ENCODE measurements at regions not wholly inside any gene's neighbourhood (a gene's known extent, or its start where the extent isn't known, plus 50 kb on each side); places are given as distances from the start of the nearest gene placed in this dataset.
A peak's percentile ranks its signal among the peaks of the same experiment; 100 is the strongest.
"Not testable (repeated sequence)": the region's sequence is repeated elsewhere in the genome, so short reads cannot be mapped to it uniquely, and the experiment has no call there.

GRCh38 chr12:131219670-131220330, 266.1 kb downstream of the ADGRD1 start:
- Mint-ChIP-seq H3K9me3 (ENCODE audit: low read depth) (no peaks in the 10 kb centered on the region), H3K27me3 (peaks cover 24% of the 10 kb centered on the region), H3K4me3 (no peak overlapping the region), H3K36me3 (no peaks in the 10 kb centered on the region), H3K27ac (no peak overlapping the region), H3K4me1 (peaks cover 7% of the 10 kb centered on the region)
- CTCF ChIA-PET: no interaction called here
- no peak for DNase-seq
- no peak for ATAC-seq

DNA sequence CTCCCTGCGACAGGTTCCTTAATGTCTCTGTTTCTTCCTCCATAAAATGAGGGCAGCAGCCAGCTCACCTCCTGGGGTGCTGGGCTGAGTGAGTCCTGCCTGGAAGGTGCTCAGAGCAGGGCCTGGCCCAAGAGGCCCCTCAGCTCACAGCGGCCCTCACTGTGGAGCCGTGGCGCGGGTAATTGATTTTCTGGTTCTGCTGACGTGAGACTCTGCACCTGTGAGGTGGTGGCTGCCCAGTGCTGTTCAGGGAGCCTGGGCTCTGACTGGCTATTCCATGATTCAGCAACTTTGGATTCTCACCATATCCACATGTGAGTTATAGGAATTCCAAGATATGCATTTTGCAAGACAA, 266.6 kb downstream of the ADGRD1 start:
- CTCF ChIA-PET: no interaction called here
- ATAC-seq (no peak), DNase-seq (no peak)
- no peaks in the 10 kb centered on the region for H3K9me3 Mint-ChIP-seq (ENCODE audit: low read depth)
- no peaks in the 10 kb centered on the region for H3K36me3 Mint-ChIP-seq
- H3K27me3 Mint-ChIP-seq: peaks cover 24% of the 10 kb centered on the region
- peaks cover 7% of the 10 kb centered on the region for H3K4me1 Mint-ChIP-seq
- H3K27ac Mint-ChIP-seq: no peak overlapping the region
- H3K4me3 Mint-ChIP-seq: no peak overlapping the region

DNA sequence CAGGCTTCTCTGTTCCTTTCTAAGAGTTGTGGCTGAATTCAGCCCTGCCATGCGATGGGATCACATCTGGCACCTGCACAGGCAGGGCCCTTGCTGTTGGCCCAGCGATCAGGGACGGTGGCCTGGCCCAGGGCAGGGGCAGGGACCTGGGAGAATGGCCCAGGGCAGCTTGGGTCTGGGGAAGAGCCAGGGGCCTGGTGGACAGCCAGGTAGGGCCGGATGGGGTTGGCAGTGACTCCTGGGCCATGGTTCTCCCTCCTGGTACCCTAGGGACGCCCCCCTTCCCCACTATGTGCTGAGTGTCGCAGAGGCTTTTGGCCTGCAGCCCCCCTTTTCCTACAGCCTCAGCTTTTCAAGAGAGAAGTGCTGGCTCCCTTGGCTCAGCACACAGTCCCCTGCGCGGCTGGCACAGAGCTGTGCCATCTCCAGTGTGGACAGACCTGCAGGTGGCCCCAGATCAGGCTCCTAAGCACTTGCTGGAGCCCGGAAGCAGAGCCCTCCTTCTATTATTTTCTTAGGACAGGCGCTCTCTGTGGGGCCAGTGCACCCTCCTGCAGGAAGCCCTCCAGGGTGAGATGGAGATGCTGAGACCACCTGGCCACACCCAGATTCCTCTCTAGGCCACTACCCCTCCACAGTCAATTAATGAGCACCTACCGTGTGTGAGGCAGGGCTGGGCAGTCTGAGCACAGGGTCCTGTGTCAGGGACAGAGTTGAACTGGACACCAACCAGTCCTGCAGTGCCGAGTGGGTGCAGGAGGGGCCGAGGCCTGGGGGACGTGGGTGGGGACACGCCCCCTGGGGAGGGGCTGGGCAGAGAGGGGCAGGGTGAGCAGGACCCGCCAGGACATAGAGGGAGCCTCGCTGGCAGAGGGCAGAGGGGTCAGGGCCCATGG, 267.6 kb downstream of the ADGRD1 start:
- Mint-ChIP-seq H3K36me3 (no peaks in the 10 kb centered on the region), H3K27ac (no peak overlapping the region), H3K4me3 (no peak overlapping the region), H3K27me3 (peaks cover 24% of the 10 kb centered on the region), H3K9me3 (ENCODE audit: low read depth) (no peaks in the 10 kb centered on the region), H3K4me1 (peaks cover 7% of the 10 kb centered on the region)
- ATAC-seq (no peak), DNase-seq (no peak)
- CTCF ChIA-PET: no interaction called here

GRCh38 chr12:131221957-131222328, 268.2 kb downstream of the ADGRD1 start:
- Mint-ChIP-seq H3K36me3 (no peaks in the 10 kb centered on the region), H3K4me3 (no peak overlapping the region), H3K9me3 (ENCODE audit: low read depth) (no peaks in the 10 kb centered on the region), H3K4me1 (peaks cover 7% of the 10 kb centered on the region), H3K27ac (no peak overlapping the region), H3K27me3 (peaks cover 21% of the 10 kb centered on the region)
- CTCF ChIA-PET: no interaction called here
- ATAC-seq (no peak), DNase-seq (no peak)

DNA sequence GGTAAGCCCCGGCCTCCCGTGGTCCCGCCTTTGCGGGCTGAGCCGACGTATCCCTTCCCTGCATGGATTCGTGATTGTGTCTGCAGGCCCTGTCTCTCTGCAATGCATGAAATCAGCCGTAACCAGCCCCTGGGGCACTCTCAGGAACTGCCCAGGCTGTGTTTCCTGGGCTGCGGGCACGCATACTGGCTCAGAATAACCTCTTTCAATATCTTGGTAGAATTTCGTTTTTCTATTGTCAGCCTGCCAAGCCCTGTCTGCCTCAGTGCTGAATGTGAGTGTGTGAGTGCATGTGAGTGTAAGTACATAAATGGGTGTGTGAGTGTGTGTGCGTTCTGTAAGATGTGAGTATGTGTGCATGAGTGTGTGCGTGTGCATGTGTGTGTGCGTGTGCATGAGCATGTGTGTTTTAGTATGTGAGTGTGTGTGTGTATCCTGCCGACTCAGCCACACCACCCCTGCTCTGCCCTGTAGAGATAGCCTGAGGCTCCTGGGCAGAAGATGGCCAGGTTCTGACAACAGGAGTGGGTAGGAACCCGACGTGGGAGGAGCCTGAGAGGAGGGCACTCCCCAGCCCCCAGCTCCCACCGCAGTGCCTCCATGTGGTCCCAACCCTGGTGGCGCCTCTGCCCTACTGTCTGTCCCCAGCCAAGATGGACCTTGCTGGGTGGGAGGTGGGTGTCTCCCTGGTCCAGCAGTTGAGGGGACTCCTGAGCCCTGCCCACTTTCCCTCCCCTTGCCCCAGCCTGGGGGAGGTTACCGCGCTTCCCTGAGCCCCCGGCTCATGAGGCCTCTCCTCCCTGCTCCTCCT, 268.8 kb downstream of the ADGRD1 start:
- DNase-seq (no peak), ATAC-seq (peak; percentile 37)
- H3K36me3 Mint-ChIP-seq: no peaks in the 10 kb centered on the region
- H3K27ac Mint-ChIP-seq: no peak overlapping the region
- peaks cover 6% of the 10 kb centered on the region for H3K4me1 Mint-ChIP-seq
- H3K9me3 Mint-ChIP-seq (ENCODE audit: low read depth): no peaks in the 10 kb centered on the region
- CTCF ChIA-PET: no interaction called here
- peaks cover 15% of the 10 kb centered on the region for H3K27me3 Mint-ChIP-seq
- no peak overlapping the region for H3K4me3 Mint-ChIP-seq

- DNase-seq (no peak), ATAC-seq (no peak)
- peaks cover 6% of the 10 kb centered on the region for H3K4me1 Mint-ChIP-seq
- no peaks in the 10 kb centered on the region for H3K9me3 Mint-ChIP-seq (ENCODE audit: low read depth)
- no peaks in the 10 kb centered on the region for H3K36me3 Mint-ChIP-seq
- H3K4me3 Mint-ChIP-seq: no peak overlapping the region
- no peak overlapping the region for H3K27ac Mint-ChIP-seq
- CTCF ChIA-PET: no interaction called here
- peaks cover 9% of the 10 kb centered on the region for H3K27me3 Mint-ChIP-seq
Measured at GRCh38 chr12:131223171-131223761, 269.6 kb downstream of the ADGRD1 start.

GRCh38 chr12:131223791-131224225, 270.1 kb downstream of the ADGRD1 start:
- no peaks in the 10 kb centered on the region for H3K9me3 Mint-ChIP-seq (ENCODE audit: low read depth)
- peaks cover 4% of the 10 kb centered on the region for H3K27me3 Mint-ChIP-seq
- no peak for ATAC-seq
- CTCF ChIA-PET: no interaction called here
- H3K27ac Mint-ChIP-seq: no peak overlapping the region
- DNase-seq: no peak
- no peaks in the 10 kb centered on the region for H3K36me3 Mint-ChIP-seq
- H3K4me3 Mint-ChIP-seq: no peak overlapping the region
- H3K4me1 Mint-ChIP-seq: peaks cover 6% of the 10 kb centered on the region

DNA sequence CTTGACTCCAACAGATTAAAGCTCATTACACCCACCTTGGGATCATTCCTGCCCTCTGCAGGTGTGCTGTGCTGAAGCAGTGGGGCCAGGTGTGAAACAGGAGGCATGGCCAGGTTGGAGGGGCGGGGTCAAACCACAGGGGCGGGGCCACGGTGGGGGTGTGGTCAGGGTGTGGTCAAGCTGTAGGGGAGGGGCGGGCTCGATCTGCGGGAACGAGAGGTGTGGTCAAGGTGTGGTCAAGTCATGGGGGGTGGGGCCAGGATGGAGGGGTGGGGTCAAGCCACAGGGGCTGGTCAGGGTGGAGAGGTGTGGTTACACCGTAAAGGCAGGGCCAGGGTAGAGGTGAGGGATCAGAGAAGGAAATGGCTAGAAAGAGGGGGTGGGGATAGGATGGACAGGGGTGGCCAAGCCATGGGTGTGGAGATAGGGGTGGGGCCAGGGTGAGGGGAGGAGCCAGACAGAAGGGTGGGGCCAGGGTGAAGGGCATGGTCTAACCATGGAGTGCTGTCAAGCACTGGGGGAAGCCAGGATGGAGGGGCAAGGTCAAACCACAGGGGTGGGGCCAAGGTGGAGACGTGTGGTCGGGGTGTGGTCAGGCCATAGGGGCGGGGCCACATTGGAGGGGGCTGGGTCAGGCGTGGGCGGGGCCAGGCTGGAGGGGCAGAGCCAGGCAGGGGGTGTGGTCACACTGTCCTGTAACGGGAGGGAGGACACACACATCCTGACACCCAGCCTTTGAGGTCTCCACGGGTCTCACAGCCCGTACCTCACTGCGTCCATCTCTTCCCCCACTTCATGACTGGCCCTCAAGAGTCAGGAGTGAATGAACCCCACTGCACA, 270.7 kb downstream of the ADGRD1 start:
- H3K27me3 Mint-ChIP-seq; DNase-seq; H3K4me1 Mint-ChIP-seq; H3K36me3 Mint-ChIP-seq; H3K4me3 Mint-ChIP-seq; H3K9me3 Mint-ChIP-seq (ENCODE audit: low read depth); H3K27ac Mint-ChIP-seq; CTCF ChIA-PET: not testable (repeated sequence)
- ATAC-seq: peak; percentile 57

GRCh38 chr12:131225066-131225380, 271.3 kb downstream of the ADGRD1 start:
- H3K4me3 Mint-ChIP-seq; H3K9me3 Mint-ChIP-seq (ENCODE audit: low read depth); H3K4me1 Mint-ChIP-seq; ATAC-seq; DNase-seq; CTCF ChIA-PET; H3K27me3 Mint-ChIP-seq; H3K36me3 Mint-ChIP-seq; H3K27ac Mint-ChIP-seq: not testable (repeated sequence)

- no peaks in the 10 kb centered on the region for H3K9me3 Mint-ChIP-seq (ENCODE audit: low read depth)
- peaks cover 6% of the 10 kb centered on the region for H3K4me1 Mint-ChIP-seq
- H3K27me3 Mint-ChIP-seq: peaks cover 11% of the 10 kb centered on the region
- DNase-seq (no peak), ATAC-seq (no peak)
- no peak overlapping the region for H3K4me3 Mint-ChIP-seq
- no peaks in the 10 kb centered on the region for H3K36me3 Mint-ChIP-seq
- CTCF ChIA-PET: interaction anchor here (0.5 to 1.1 kb wide), 2 partner anchors 30 to 125 kb away, joined by 3 read pairs; no protein-coding TSS in a partner anchor
- no peak overlapping the region for H3K27ac Mint-ChIP-seq
Measured at GRCh38 chr12:131226345-131227265, 272.9 kb downstream of the ADGRD1 start.

DNA sequence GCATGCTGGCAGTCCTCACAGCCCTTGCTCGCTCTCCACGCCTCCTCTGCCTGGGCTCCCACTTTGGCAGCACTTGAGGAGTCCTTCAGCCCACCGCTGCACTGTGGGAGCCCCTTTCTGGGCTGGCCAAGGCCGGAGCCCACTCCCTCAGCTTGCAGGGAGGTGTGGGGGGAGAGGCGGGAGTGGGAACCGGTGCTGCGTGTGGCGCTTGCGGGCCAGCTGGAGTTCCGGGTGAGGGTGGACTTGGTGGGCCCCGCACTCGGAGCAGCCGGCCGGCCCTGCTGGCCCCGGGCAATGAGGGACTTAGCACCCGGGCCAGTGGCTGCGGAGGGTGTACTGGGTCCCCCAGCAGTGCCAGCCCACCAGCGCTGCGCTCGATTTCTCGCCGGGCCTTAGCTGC, 273.9 kb downstream of the ADGRD1 start:
- not testable (repeated sequence) for DNase-seq

DNA sequence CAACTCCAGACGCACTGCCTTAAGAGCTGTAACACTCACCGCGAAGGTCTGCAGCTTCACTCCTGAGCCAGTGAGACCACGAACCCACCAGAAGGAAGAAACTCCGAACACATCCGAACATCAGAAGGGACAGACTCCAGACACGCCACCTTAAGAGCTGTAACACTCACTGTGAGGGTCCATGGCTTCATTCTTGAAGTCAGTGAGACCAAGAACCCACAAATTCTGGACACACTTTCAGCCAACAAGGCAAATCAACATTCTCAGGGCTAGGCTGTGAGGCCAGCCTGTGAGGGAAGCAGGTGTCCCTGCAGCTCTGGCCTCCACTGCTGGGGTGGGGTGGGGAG, 275.3 kb downstream of the ADGRD1 start:
- CTCF ChIA-PET: interaction anchor here (1.3 kb wide), 1 partner anchor 18 kb away, joined by 3 read pairs; no protein-coding TSS in a partner anchor
- H3K9me3 Mint-ChIP-seq (ENCODE audit: low read depth): not testable (repeated sequence)

More for the DNA sequence above, 273.9 kb downstream of the ADGRD1 start:
- not testable (repeated sequence) for H3K4me3 Mint-ChIP-seq; H3K4me1 Mint-ChIP-seq; H3K9me3 Mint-ChIP-seq (ENCODE audit: low read depth); H3K36me3 Mint-ChIP-seq; ATAC-seq; H3K27me3 Mint-ChIP-seq; H3K27ac Mint-ChIP-seq
- CTCF ChIA-PET: interaction anchor here (1.1 to 1.3 kb wide), 2 partner anchors 16 to 29 kb away, joined by 3 read pairs; no protein-coding TSS in a partner anchor

More for the DNA sequence above, 275.3 kb downstream of the ADGRD1 start:
- not testable (repeated sequence) for H3K4me3 Mint-ChIP-seq, ATAC-seq, H3K27ac Mint-ChIP-seq, H3K4me1 Mint-ChIP-seq, H3K36me3 Mint-ChIP-seq, DNase-seq, H3K27me3 Mint-ChIP-seq
